Endothelial cell of umbilical vein (primary cell): ENCODE measurements at regions not wholly inside any gene's neighbourhood (a gene's known extent, or its start where the extent isn't known, plus 50 kb on each side); places are given as distances from the start of the nearest gene placed in this dataset.

Source experiments
- BruUV-seq: library from RNA; stranded (reverse); fragments of 400-500 nt; replicated peaks from 2 replicates; lab custom pipeline; 2021; lab: Mats Ljungman, UMichigan
- CTCF ChIA-PET: fragments of 300-600, 350-600 bp; sonication (Branson Sonifier 250); formaldehyde crosslinking; loops from one replicate; lab custom pipeline; 2021; ENCODE audit warnings: antibody characterized with exemption, inconsistent platforms; lab: Charles Lee
- POLR2A ChIA-PET: fragments of 300-600, 350-600 bp; sonication (Branson Sonifier 250); formaldehyde crosslinking; loops from one replicate; lab custom pipeline; 2021; ENCODE audit warnings: antibody characterized with exemption, inconsistent platforms; lab: Charles Lee
- DNase-seq: peaks from one replicate; pipeline ENCODE4 v3.0.0-alpha.2; 2011; ENCODE audit warnings: low read depth, low spot score
- FAIRE-seq: peaks from 2 replicates; lab custom pipeline; 2011; peaks lifted over from hg19 to GRCh38; lab: Jason Lieb, UNC
- H2AFZ ChIP-seq: 2 replicates; pipeline ENCODE4 v1.6.0; 2012; ENCODE audit warnings: low read depth, low read length, control low read depth, inconsistent platforms
- H3K27ac ChIP-seq: 2 replicates; pipeline ENCODE4 v1.5.1; 2011; ENCODE audit warnings: low read depth, mild to moderate bottlenecking, control low read depth, low read length, moderate library complexity; ENCODE audit not compliant: insufficient read depth
- H3K27me3 ChIP-seq, 2 experiments: 2 replicates each; pipeline versions ENCODE4 v1.6.0 to v1.6.1; 2011; ENCODE audit warnings: low read length in 2 of 2, mixed read lengths in 1 of 2; ENCODE audit not compliant: control insufficient read depth in 2 of 2, insufficient read depth in 2 of 2
- H3K36me3 ChIP-seq, 2 experiments: 2 replicates in 1 of 2; 3 replicates in 1 of 2; pipeline ENCODE4 v1.5.1; 2011; ENCODE audit warnings: low read length in 2 of 2, mild to moderate bottlenecking in 1 of 2, moderate library complexity in 1 of 2; ENCODE audit not compliant: control insufficient read depth in 2 of 2, insufficient read depth in 2 of 2; ENCODE audit errors: extremely low read depth in 1 of 2
- H3K4me1 ChIP-seq: 3 replicates; pipeline ENCODE4 v1.5.1; 2011; ENCODE audit warnings: mild to moderate bottlenecking, low read length; ENCODE audit not compliant: control insufficient read depth, insufficient read depth; ENCODE audit errors: extremely low read depth
- H3K4me2 ChIP-seq: 2 replicates; pipeline ENCODE4 v1.6.1; 2011; ENCODE audit warnings: low read length, control low read depth, mixed read lengths; ENCODE audit not compliant: insufficient read depth
- H3K4me3 ChIP-seq, 3 experiments: fragments of 200-600 bp in 1 of 3; sonication (generic), shearing (Covaris generic) in 1 of 3; replicated peaks in 1 of 3; 2 replicates each; pipeline ENCODE4 v1.5.1; 2011 to 2016; ENCODE audit warnings: control low read depth in 3 of 3, low read length in 3 of 3, mild to moderate bottlenecking in 2 of 3, inconsistent platforms in 1 of 3, low read depth in 1 of 3, moderate library complexity in 1 of 3; ENCODE audit not compliant: insufficient read depth in 1 of 3
- H3K79me2 ChIP-seq: 2 replicates; pipeline ENCODE4 v1.6.0; 2012; ENCODE audit warnings: low read length, inconsistent platforms; ENCODE audit not compliant: control insufficient read depth, insufficient read depth
- H3K9ac ChIP-seq: replicated peaks from 2 replicates; pipeline ENCODE3; 2011; ENCODE audit warnings: low read length, control low read depth; ENCODE audit not compliant: insufficient read depth; ENCODE audit errors: extremely low read depth
- H3K9me1 ChIP-seq: replicated peaks from 3 replicates; pipeline ENCODE4 v1.6.0; 2011; ENCODE audit warnings: mild to moderate bottlenecking, low read length; ENCODE audit not compliant: control insufficient read depth, insufficient read depth; ENCODE audit errors: extremely low read depth
- H3K9me3 ChIP-seq: replicated peaks from 2 replicates; pipeline ENCODE4 v1.5.1; 2012; ENCODE audit warnings: low read length, inconsistent platforms; ENCODE audit not compliant: control insufficient read depth, insufficient read depth
- H4K20me1 ChIP-seq: replicated peaks from 2 replicates; pipeline ENCODE3; 2011; ENCODE audit warnings: mild to moderate bottlenecking, low read length; ENCODE audit not compliant: control insufficient read depth, insufficient read depth; ENCODE audit errors: extremely low read depth
- EZH2 ChIP-seq: IDR thresholded peaks from 2 replicates; pipeline ENCODE4 v1.6.1; 2012; ENCODE audit warnings: borderline replicate concordance, low read depth, mild to moderate bottlenecking, moderate library complexity, low read length, inconsistent platforms; ENCODE audit not compliant: severe bottlenecking
- FOS ChIP-seq: IDR thresholded peaks from 2 replicates; pipeline ENCODE4 v1.6.1; 2011; ENCODE audit warnings: mild to moderate bottlenecking, low read length, moderate library complexity, borderline replicate concordance; ENCODE audit not compliant: insufficient read depth
- GATA2 ChIP-seq: IDR thresholded peaks from 2 replicates; pipeline ENCODE4 v1.7.0; 2011; ENCODE audit warnings: low read depth, mild to moderate bottlenecking, moderate library complexity, mixed read lengths, low read length; ENCODE audit not compliant: insufficient read length, insufficient read depth
- JUN ChIP-seq: IDR thresholded peaks from 2 replicates; pipeline ENCODE4 v1.6.1; 2011; ENCODE audit warnings: borderline replicate concordance, low read depth; ENCODE audit not compliant: insufficient read length, insufficient read depth
- MAX ChIP-seq: IDR thresholded peaks from 2 replicates; pipeline ENCODE4 v1.6.1; 2011; ENCODE audit not compliant: insufficient read depth, insufficient read length
- MYC ChIP-seq: IDR thresholded peaks from one replicate; pipeline ENCODE4 v1.6.1; 2011; ENCODE audit warnings: mild to moderate bottlenecking, low read depth, low read length
- POLR2A ChIP-seq: IDR thresholded peaks from 2 replicates; pipeline ENCODE4 v1.6.1; 2012; ENCODE audit warnings: low read depth, mild to moderate bottlenecking, control low read depth, low read length
- POLR2AphosphoS5 ChIP-seq: IDR thresholded peaks from 2 replicates; pipeline ENCODE4 v1.6.1; 2012; ENCODE audit warnings: low read depth, mild to moderate bottlenecking, control low read depth, low read length, moderate library complexity; ENCODE audit not compliant: insufficient read depth
- dilution Hi-C: fragments of 300-500 bp; cut with MboI; formaldehyde crosslinking; loops from one replicate; pipeline ENCODE4 v1.15.0; 2019; ENCODE audit warnings: low sequenced_read_pairs; ENCODE audit not compliant: extremely low pct_ligation_motif_present
- intact Hi-C: fragments of 100-400 bp; cut with micrococcal nuclease; formaldehyde crosslinking; loops from one replicate; pipeline ENCODE4 v1.10.0; 2022
- TF ChIP-seq, protein P1 (sequence below), 2 donors: IDR thresholded peaks; 1 replicate in 1 of 2; 2 replicates in 1 of 2; pipeline ENCODE4 v1.5.1; 2011; ENCODE audit warnings: low read length in 2 of 2, mild to moderate bottlenecking in 2 of 2, moderate library complexity in 2 of 2, control low read depth in 1 of 2, inconsistent platforms in 1 of 2, low read depth in 1 of 2; ENCODE audit not compliant: insufficient read depth in 1 of 2; ENCODE audit errors: extremely low read depth in 1 of 2

DNA sequence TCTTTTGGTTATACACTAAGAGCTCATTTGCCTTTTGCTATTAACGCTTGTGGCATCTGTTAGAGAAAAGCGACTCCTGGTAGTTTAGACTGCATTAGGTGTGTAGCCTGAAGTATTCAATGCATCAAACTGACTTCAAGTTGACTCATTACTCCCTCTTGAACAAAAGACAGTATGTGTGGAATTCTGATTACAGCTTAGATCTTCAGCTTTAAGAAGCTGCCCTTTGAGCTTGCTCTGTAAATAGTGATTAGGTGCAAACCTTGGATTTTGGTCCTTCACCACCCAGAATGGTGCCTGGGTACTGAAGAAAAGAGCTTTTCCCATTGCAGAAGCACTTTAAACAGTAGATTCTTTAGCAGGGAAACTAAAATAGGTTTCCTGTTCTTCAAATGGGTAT is 62.1 kb downstream of the FAT3 start:
- DNase-seq (no peak), FAIRE-seq (no peak)
- dilution Hi-C loops (no loop called here), intact Hi-C loops (no loop called here)
- Histone ChIP-seq H2AFZ (no peak overlapping the region), H3K27me3 (no peaks in the 10 kb centered on the region), H3K9me1 (no peaks in the 10 kb centered on the region), H3K79me2 (no peaks in the 10 kb centered on the region), H3K36me3 (no peaks in the 10 kb centered on the region), H3K4me2 (no peak overlapping the region), H3K9ac (no peak overlapping the region), H3K27ac (no peak overlapping the region), H4K20me1 (no peaks in the 10 kb centered on the region), H3K4me1 (no peaks in the 10 kb centered on the region), H3K9me3 (no peaks in the 10 kb centered on the region), H3K4me3 (no peak overlapping the region)
- ChIA-PET CTCF (interaction anchor here (0.5 kb wide), 1 partner anchor 770 kb away, joined by 3 read pairs; no protein-coding TSS in a partner anchor), POLR2A (no interaction called here)
- no TSS peak for BruUV-seq
- TF ChIP-seq POLR2A, result no peak

DNA sequence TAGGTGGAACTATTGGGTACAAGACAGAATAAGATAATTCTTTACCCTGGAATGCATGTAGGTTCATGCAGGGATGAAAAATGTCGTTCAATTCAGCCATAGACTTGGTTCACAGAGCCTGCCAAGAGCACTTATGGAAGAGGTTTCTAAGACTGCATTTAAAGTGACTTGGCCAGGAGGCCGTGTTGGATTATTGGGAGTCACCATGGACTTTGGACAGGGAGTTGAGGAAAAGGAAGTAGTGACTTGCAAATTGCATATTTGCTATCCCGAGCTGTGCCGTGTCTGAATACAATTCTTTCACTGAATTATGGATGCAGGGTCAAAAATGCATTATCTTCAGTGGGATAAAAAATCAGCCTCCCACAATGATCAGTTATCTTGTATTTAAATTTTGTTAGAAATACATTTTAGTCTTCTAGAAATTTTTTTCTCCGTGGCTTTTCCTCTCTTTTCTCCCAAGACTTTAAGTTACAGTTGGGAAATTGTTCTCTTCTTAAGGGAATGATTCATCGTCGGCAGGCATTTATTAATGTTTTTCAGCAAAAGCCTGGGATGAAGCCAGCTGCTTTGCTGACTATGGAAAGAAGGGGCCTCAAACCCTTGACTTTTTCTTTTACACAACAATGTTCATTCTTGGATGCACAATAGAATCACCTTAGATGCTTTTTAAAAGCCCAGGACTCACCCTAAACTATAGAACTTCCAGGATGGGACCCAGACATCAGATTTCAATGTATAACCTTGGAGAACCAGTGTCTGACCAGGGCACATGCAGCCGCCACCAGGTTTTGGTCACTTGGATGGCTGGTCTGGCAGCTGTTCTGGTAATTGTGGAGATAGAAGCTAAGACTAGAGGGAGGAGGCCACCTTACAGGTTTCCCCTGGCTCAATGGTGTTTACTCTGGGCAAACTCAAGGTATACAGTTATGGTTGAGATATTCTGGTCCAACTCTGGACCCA is 70.8 kb downstream of the FAT3 start:
- no TSS peak for BruUV-seq
- Histone ChIP-seq H3K36me3 (no peaks in the 10 kb centered on the region), H3K9me3 (no peaks in the 10 kb centered on the region), H4K20me1 (no peaks in the 10 kb centered on the region), H3K79me2 (no peaks in the 10 kb centered on the region), H3K4me2 (no peak overlapping the region), H3K4me3 (no peak overlapping the region), H3K27me3 (no peaks in the 10 kb centered on the region), H3K9me1 (no peaks in the 10 kb centered on the region), H2AFZ (no peak overlapping the region), H3K9ac (no peak overlapping the region), H3K4me1 (no peaks in the 10 kb centered on the region), H3K27ac (no peak overlapping the region)
- CTCF ChIA-PET, result no interaction called here
- DNase-seq (no peak), FAIRE-seq (no peak)
- no peak for TF ChIP-seq JUN
- no peak for TF ChIP-seq EZH2
- TF ChIP-seq FOS, result no peak
- no peak for TF ChIP-seq MAX
- TF ChIP-seq, protein P1, sequence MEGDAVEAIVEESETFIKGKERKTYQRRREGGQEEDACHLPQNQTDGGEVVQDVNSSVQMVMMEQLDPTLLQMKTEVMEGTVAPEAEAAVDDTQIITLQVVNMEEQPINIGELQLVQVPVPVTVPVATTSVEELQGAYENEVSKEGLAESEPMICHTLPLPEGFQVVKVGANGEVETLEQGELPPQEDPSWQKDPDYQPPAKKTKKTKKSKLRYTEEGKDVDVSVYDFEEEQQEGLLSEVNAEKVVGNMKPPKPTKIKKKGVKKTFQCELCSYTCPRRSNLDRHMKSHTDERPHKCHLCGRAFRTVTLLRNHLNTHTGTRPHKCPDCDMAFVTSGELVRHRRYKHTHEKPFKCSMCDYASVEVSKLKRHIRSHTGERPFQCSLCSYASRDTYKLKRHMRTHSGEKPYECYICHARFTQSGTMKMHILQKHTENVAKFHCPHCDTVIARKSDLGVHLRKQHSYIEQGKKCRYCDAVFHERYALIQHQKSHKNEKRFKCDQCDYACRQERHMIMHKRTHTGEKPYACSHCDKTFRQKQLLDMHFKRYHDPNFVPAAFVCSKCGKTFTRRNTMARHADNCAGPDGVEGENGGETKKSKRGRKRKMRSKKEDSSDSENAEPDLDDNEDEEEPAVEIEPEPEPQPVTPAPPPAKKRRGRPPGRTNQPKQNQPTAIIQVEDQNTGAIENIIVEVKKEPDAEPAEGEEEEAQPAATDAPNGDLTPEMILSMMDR (IDR thresholded peaks at IDR 0.05; ENCODE audit: extremely low read depth in 1 of 2, insufficient read depth in 1 of 2, low read depth in 1 of 2, low read length in 2 of 2), result no peak
- no peak for TF ChIP-seq POLR2A
- TF ChIP-seq GATA2, result no peak
- TF ChIP-seq POLR2AphosphoS5, result no peak
- no peak for TF ChIP-seq MYC
- intact Hi-C loops, result no loop called here
- POLR2A ChIA-PET, result no interaction called here
- dilution Hi-C loops, result no loop called here
